CD4-positive, alpha-beta T cell (primary cell): ENCODE measurements at regions not wholly inside any gene's neighbourhood (a gene's known extent, or its start where the extent isn't known, plus 50 kb on each side); places are given as distances from the start of the nearest gene placed in this dataset.

ENCODE experiments used
- ATAC-seq: fragments of 200-7000 bp; cut with Tn5 transposase; one replicate; pipeline ENCODE4 v1.10.0; 2022; ENCODE audit warnings: mild to moderate bottlenecking; ENCODE audit not compliant: poor library complexity
- CTCF ChIA-PET: fragments of 350-600 bp; sonication (Branson Sonifier 250); formaldehyde crosslinking; loops from one replicate; lab custom pipeline; 2021; ENCODE audit warnings: antibody characterized with exemption, inconsistent platforms; lab: Charles Lee
- POLR2A ChIA-PET: fragments of 350-600 bp; sonication (Branson Sonifier 250); formaldehyde crosslinking; loops from one replicate; lab custom pipeline; 2021; ENCODE audit warnings: antibody characterized with exemption, inconsistent platforms; lab: Charles Lee
- DNase-seq, 14 experiments: peaks; one replicate each; pipeline ENCODE4 v3.0.0-alpha.2; 2013 to 2020; ENCODE audit warnings: mixed read lengths in 2 of 14
- H3K27ac ChIP-seq, 2 donors: one replicate each; pipeline versions ENCODE4 v1.5.1 to v1.7.0; 2013; ENCODE audit warnings: low read length in 2 of 2, low read depth in 1 of 2, mild to moderate bottlenecking in 1 of 2
- H3K27me3 ChIP-seq, 2 experiments: 1 replicate in 1 of 2; 2 replicates in 1 of 2; pipeline versions ENCODE4 v1.6.1 to v1.7.0; 2013; ENCODE audit warnings: low read length in 2 of 2, control low read depth in 1 of 2, mild to moderate bottlenecking in 1 of 2, moderate library complexity in 1 of 2; ENCODE audit not compliant: insufficient read depth in 2 of 2, control insufficient read depth in 1 of 2
- H3K36me3 ChIP-seq: one replicate; pipeline ENCODE4 v1.6.1; 2013; ENCODE audit warnings: low read length, control low read depth; ENCODE audit not compliant: insufficient read depth
- H3K4me1 ChIP-seq: one replicate; pipeline ENCODE4 v1.6.1; 2013; ENCODE audit warnings: low read length, control low read depth; ENCODE audit not compliant: insufficient read depth
- H3K4me3 ChIP-seq: one replicate; pipeline ENCODE4 v1.5.1; 2013; ENCODE audit warnings: mild to moderate bottlenecking, low read length, moderate library complexity
- H3K9me3 ChIP-seq, 2 experiments: 1 replicate in 1 of 2; 2 replicates in 1 of 2; pipeline versions ENCODE4 v1.6.1 to v1.7.0; 2013; ENCODE audit warnings: low read length in 2 of 2, mild to moderate bottlenecking in 2 of 2, control low read depth in 1 of 2, moderate library complexity in 1 of 2; ENCODE audit not compliant: control insufficient read depth in 1 of 2, insufficient read depth in 1 of 2
- H3K27ac Mint-ChIP-seq: one replicate; pipeline ENCODE4 v1.8.0; 2020; ENCODE audit warnings: mixed read lengths
- H3K27me3 Mint-ChIP-seq: one replicate; pipeline ENCODE4 v1.8.0; 2021; ENCODE audit warnings: mixed read lengths
- H3K36me3 Mint-ChIP-seq: one replicate; pipeline ENCODE4 v1.8.0; 2021; ENCODE audit warnings: low read depth, mixed read lengths
- H3K4me1 Mint-ChIP-seq: one replicate; pipeline ENCODE4 v1.8.0; 2021; ENCODE audit warnings: low read depth, mixed read lengths
- H3K4me3 Mint-ChIP-seq: one replicate; pipeline ENCODE4 v1.8.0; 2020; ENCODE audit warnings: mild to moderate bottlenecking, mixed read lengths
- H3K9me3 Mint-ChIP-seq: one replicate; pipeline ENCODE4 v1.8.0; 2020; ENCODE audit warnings: mixed read lengths
- CTCF ChIP-seq: fragments of 200-600 bp; IDR thresholded peaks from one replicate; pipeline ENCODE4 v1.8.0; 2022; ENCODE audit warnings: antibody characterized with exemption, mild to moderate bottlenecking
- intact Hi-C, 2 experiments: fragments of 100-400 bp; cut with DNase I in 1 of 2; cut with micrococcal nuclease in 1 of 2; formaldehyde crosslinking; loops; one replicate each; pipeline versions ENCODE4 v1.15.1 to v1.9.0; 2023 to 2025; cut with DNase I, micrococcal nuclease

- Histone ChIP-seq H3K4me3 (no peak overlapping the region), H3K36me3 (no peaks in the 10 kb centered on the region), H3K27ac (no peak overlapping the region), H3K27me3 (no peaks in the 10 kb centered on the region), H3K4me1 (no peaks in the 10 kb centered on the region), H3K9me3 (no peaks in the 10 kb centered on the region)
- ATAC-seq (no peak), DNase-seq (no peak)
- H3K27me3 Mint-ChIP-seq = no peaks in the 10 kb centered on the region
- ChIA-PET POLR2A (no interaction called here), CTCF (interaction anchor here (0.7 kb wide), 1 partner anchor 208 kb away, joined by 3 read pairs; no protein-coding TSS in a partner anchor)
- H3K36me3 Mint-ChIP-seq = peaks cover 25% of the 10 kb centered on the region
- no peak overlapping the region for H3K4me3 Mint-ChIP-seq
- H3K27ac Mint-ChIP-seq = no peak overlapping the region
- TF ChIP-seq CTCF = no peak
- intact Hi-C loops = no loop called here
- H3K9me3 Mint-ChIP-seq = no peaks in the 10 kb centered on the region
- H3K4me1 Mint-ChIP-seq = no peaks in the 10 kb centered on the region
Observed at GRCh38 chr17:63345611-63346010, 100.5 kb downstream of the CYB561 start.

- H3K4me3 Mint-ChIP-seq = no peak overlapping the region
- H3K9me3 ChIP-seq = no peaks in the 10 kb centered on the region
- no peaks in the 10 kb centered on the region for H3K27me3 Mint-ChIP-seq
- no peak for DNase-seq
- H3K27ac ChIP-seq = no peak overlapping the region
- intact Hi-C loops = no loop called here
- no peaks in the 10 kb centered on the region for H3K36me3 ChIP-seq
- H3K4me3 ChIP-seq = no peak overlapping the region
- H3K4me1 ChIP-seq = no peaks in the 10 kb centered on the region
- ATAC-seq = no peak
- ChIA-PET POLR2A (no interaction called here), CTCF (no interaction called here)
- TF ChIP-seq CTCF = no peak
- no peaks in the 10 kb centered on the region for H3K9me3 Mint-ChIP-seq
- no peak overlapping the region for H3K27ac Mint-ChIP-seq
- no peaks in the 10 kb centered on the region for H3K27me3 ChIP-seq
- peaks cover 15% of the 10 kb centered on the region for H3K36me3 Mint-ChIP-seq
- H3K4me1 Mint-ChIP-seq = no peaks in the 10 kb centered on the region
Observed at GRCh38 chr17:63347475-63347874, 98.6 kb downstream of the CYB561 start.

- H3K4me3 ChIP-seq = no peak overlapping the region
- H3K4me1 Mint-ChIP-seq = no peaks in the 10 kb centered on the region
- H3K36me3 ChIP-seq = no peaks in the 10 kb centered on the region
- no peaks in the 10 kb centered on the region for H3K27me3 Mint-ChIP-seq
- intact Hi-C loops = no loop called here
- H3K4me3 Mint-ChIP-seq = no peak overlapping the region
- ATAC-seq = no peak
- no peak for TF ChIP-seq CTCF
- POLR2A ChIA-PET = no interaction called here
- H3K4me1 ChIP-seq = no peaks in the 10 kb centered on the region
- H3K9me3 ChIP-seq = no peaks in the 10 kb centered on the region
- H3K36me3 Mint-ChIP-seq = peaks cover 20% of the 10 kb centered on the region
- CTCF ChIA-PET = no interaction called here
- H3K27me3 ChIP-seq = no peaks in the 10 kb centered on the region
- H3K9me3 Mint-ChIP-seq = no peaks in the 10 kb centered on the region
- H3K27ac ChIP-seq = no peak overlapping the region
- DNase-seq = no peak
- H3K27ac Mint-ChIP-seq = no peak overlapping the region
Observed at GRCh38 chr17:63349478-63350000, 96.6 kb downstream of the CYB561 start.
